Fibroblast of lung (primary cell): ENCODE measurements at regions not wholly inside any gene's neighbourhood (a gene's known extent, or its start where the extent isn't known, plus 50 kb on each side); places are given as distances from the start of the nearest gene placed in this dataset.

Experiments
- DNase-seq, 2 donors: peaks; one replicate each; pipeline versions ENCODE4 v3.0.0 to v3.0.0-alpha.2; 2010; ENCODE audit warnings: low read depth in 2 of 2
- H2AFZ ChIP-seq: 2 replicates; pipeline ENCODE4 v1.5.1; 2012; ENCODE audit warnings: low read length, control low read depth, inconsistent platforms
- H3K27ac ChIP-seq: 2 replicates; pipeline ENCODE4 v1.5.1; 2011; ENCODE audit warnings: low read length, control low read depth; ENCODE audit not compliant: insufficient read depth
- H3K27me3 ChIP-seq: 2 replicates; pipeline ENCODE4 v1.5.1; 2011; ENCODE audit warnings: mild to moderate bottlenecking, low read length; ENCODE audit not compliant: control insufficient read depth, insufficient read depth
- H3K36me3 ChIP-seq: 2 replicates; pipeline ENCODE4 v1.5.1; 2011; ENCODE audit warnings: low read length; ENCODE audit not compliant: control insufficient read depth, insufficient read depth
- H3K4me1 ChIP-seq: 2 replicates; pipeline ENCODE4 v1.5.1; 2011; ENCODE audit warnings: low read length; ENCODE audit not compliant: control insufficient read depth, insufficient read depth; ENCODE audit errors: extremely low read depth
- H3K4me2 ChIP-seq: 2 replicates; pipeline ENCODE4 v1.5.1; 2011; ENCODE audit warnings: low read length, control low read depth; ENCODE audit not compliant: insufficient read depth; ENCODE audit errors: extremely low read depth
- H3K4me3 ChIP-seq, 4 experiments: fragments of 200-600 bp in 1 of 4; sonication (generic) in 1 of 4; replicated peaks in 1 of 4; 2 replicates each; pipeline ENCODE4 v1.5.1; 2011 to 2016; ENCODE audit warnings: low read length in 4 of 4, low read depth in 3 of 4, mild to moderate bottlenecking in 3 of 4, control low read depth in 2 of 4, inconsistent platforms in 1 of 4, mixed read lengths in 1 of 4; ENCODE audit not compliant: insufficient read depth in 1 of 4; ENCODE audit errors: control extremely low read depth in 1 of 4
- H3K79me2 ChIP-seq: 2 replicates; pipeline ENCODE4 v1.5.1; 2012; ENCODE audit warnings: mild to moderate bottlenecking, low read length, inconsistent platforms; ENCODE audit not compliant: control insufficient read depth, insufficient read depth
- H3K9ac ChIP-seq: 2 replicates; pipeline ENCODE4 v1.5.1; 2011; ENCODE audit warnings: mild to moderate bottlenecking, low read length, control low read depth; ENCODE audit not compliant: insufficient read depth
- H3K9me3 ChIP-seq: 2 replicates; pipeline ENCODE4 v1.5.1; 2012; ENCODE audit warnings: low read depth, low read length; ENCODE audit not compliant: control insufficient read depth, insufficient read depth
- H4K20me1 ChIP-seq: 2 replicates; pipeline ENCODE4 v1.5.1; 2011; ENCODE audit warnings: low read length; ENCODE audit not compliant: control insufficient read depth, insufficient read depth; ENCODE audit errors: extremely low read depth
- CTCF ChIP-seq, 2 donors: IDR thresholded peaks in 1 of 2; conservative IDR thresholded peaks in 1 of 2; 1 replicate in 1 of 2; 2 replicates in 1 of 2; pipeline ENCODE4 v1.5.1; 2011 to 2012; ENCODE audit warnings: low read length in 2 of 2, control low read depth in 1 of 2, inconsistent platforms in 1 of 2, low read depth in 1 of 2, mild to moderate bottlenecking in 1 of 2
- EZH2 ChIP-seq: IDR thresholded peaks from 2 replicates; pipeline ENCODE4 v1.5.1; 2012; ENCODE audit warnings: low read length, control low read depth, mild to moderate bottlenecking; ENCODE audit errors: missing control alignments

- H3K4me1 ChIP-seq, result no peaks in the 10 kb centered on the region
- H3K4me2 ChIP-seq, result no peak overlapping the region
- H3K9ac ChIP-seq, result no peak overlapping the region
- no peak for DNase-seq
- TF ChIP-seq CTCF (conservative IDR thresholded peaks at IDR 0.05 in 1 of 2, IDR thresholded peaks at IDR 0.05 in 1 of 2; ENCODE audit: low read depth in 1 of 2, low read length in 2 of 2), result no peak
- TF ChIP-seq EZH2, result no peak
- H3K4me3 ChIP-seq, result no peak overlapping the region
- no peak overlapping the region for H3K27ac ChIP-seq
- H3K9me3 ChIP-seq, result no peaks in the 10 kb centered on the region
- H4K20me1 ChIP-seq, result no peaks in the 10 kb centered on the region
- H2AFZ ChIP-seq, result no peak overlapping the region
- H3K79me2 ChIP-seq, result no peaks in the 10 kb centered on the region
- no peaks in the 10 kb centered on the region for H3K36me3 ChIP-seq
- no peaks in the 10 kb centered on the region for H3K27me3 ChIP-seq
These were observed 148.4 kb downstream of the DTWD1 start for GRCh38 chr15:49769225-49769624.

- no peak for DNase-seq
- Histone ChIP-seq H3K4me1 (no peaks in the 10 kb centered on the region), H4K20me1 (no peaks in the 10 kb centered on the region), H3K79me2 (no peaks in the 10 kb centered on the region), H3K27me3 (no peaks in the 10 kb centered on the region), H3K4me3 (no peak overlapping the region), H2AFZ (no peak overlapping the region), H3K9ac (no peak overlapping the region), H3K36me3 (no peaks in the 10 kb centered on the region), H3K4me2 (no peak overlapping the region), H3K9me3 (no peaks in the 10 kb centered on the region), H3K27ac (no peak overlapping the region)
- TF ChIP-seq EZH2 (no peak), CTCF (conservative IDR thresholded peaks at IDR 0.05 in 1 of 2, IDR thresholded peaks at IDR 0.05 in 1 of 2; ENCODE audit: low read depth in 1 of 2, low read length in 2 of 2) (no peak)
These were observed 168.6 kb downstream of the DTWD1 start for GRCh38 chr15:49789436-49789835.

- no peak for TF ChIP-seq CTCF (conservative IDR thresholded peaks at IDR 0.05 in 1 of 2, IDR thresholded peaks at IDR 0.05 in 1 of 2; ENCODE audit: low read depth in 1 of 2, low read length in 2 of 2)
- no peak for TF ChIP-seq EZH2
- no peak for DNase-seq
- Histone ChIP-seq H4K20me1 (no peaks in the 10 kb centered on the region), H3K79me2 (no peaks in the 10 kb centered on the region), H3K9ac (no peak overlapping the region), H3K4me2 (no peak overlapping the region), H3K9me3 (no peaks in the 10 kb centered on the region), H3K4me3 (no peak overlapping the region), H3K27ac (no peak overlapping the region), H3K27me3 (no peaks in the 10 kb centered on the region), H3K4me1 (no peaks in the 10 kb centered on the region), H3K36me3 (no peaks in the 10 kb centered on the region), H2AFZ (no peak overlapping the region)
These were observed 173.1 kb downstream of the DTWD1 start for GRCh38 chr15:49793943-49794342.
